Peyer's patch (tissue), 4 donors: ENCODE measurements at regions not wholly inside any gene's neighbourhood (a gene's known extent, or its start where the extent isn't known, plus 50 kb on each side); places are given as distances from the start of the nearest gene placed in this dataset.

Experiments
- DNase-seq, 3 donors: peaks; one replicate each; pipeline ENCODE4 v3.0.0-alpha.2; 2017 to 2019
- H3K27ac ChIP-seq, 4 donors: fragments of 200-600 bp; sonication (generic); one replicate each; pipeline ENCODE4 v1.5.1; 2016 to 2019
- H3K27me3 ChIP-seq, 2 donors: fragments of 200-600 bp; sonication (generic); one replicate each; pipeline ENCODE4 v1.5.1; 2019
- H3K36me3 ChIP-seq, 3 donors: fragments of 200-600 bp; sonication (generic); one replicate each; pipeline ENCODE4 v1.5.1; 2016 to 2019
- H3K4me1 ChIP-seq, 4 donors: fragments of 200-600 bp; sonication (generic); one replicate each; pipeline ENCODE4 v1.5.1; 2016 to 2019
- H3K4me3 ChIP-seq, 4 donors: fragments of 200-600 bp; sonication (generic); 1 replicate in 3 of 4; 2 replicates in 1 of 4; pipeline ENCODE4 v1.5.1; 2016 to 2019; ENCODE audit warnings: mild to moderate bottlenecking in 1 of 4
- H3K9me3 ChIP-seq, 4 donors: fragments of 200-600 bp; sonication (generic); one replicate each; pipeline ENCODE4 v1.5.1; 2016 to 2019; ENCODE audit warnings: mild to moderate bottlenecking in 1 of 4
- CTCF ChIP-seq, 6 experiments: fragments of 450-650 bp in 4 of 6; fragments of 200-600 bp in 2 of 6; sonication (generic) in 1 of 6; IDR thresholded peaks; one replicate each; pipeline ENCODE4 v1.5.1; 2017 to 2019; ENCODE audit warnings: antibody characterized with exemption in 6 of 6, mild to moderate bottlenecking in 3 of 6, moderate library complexity in 1 of 6
- POLR2A ChIP-seq, 2 donors: fragments of 450-650 bp; IDR thresholded peaks; one replicate each; pipeline ENCODE4 v1.5.1; 2017; ENCODE audit warnings: antibody characterized with exemption in 2 of 2, mild to moderate bottlenecking in 2 of 2, moderate library complexity in 2 of 2

DNA sequence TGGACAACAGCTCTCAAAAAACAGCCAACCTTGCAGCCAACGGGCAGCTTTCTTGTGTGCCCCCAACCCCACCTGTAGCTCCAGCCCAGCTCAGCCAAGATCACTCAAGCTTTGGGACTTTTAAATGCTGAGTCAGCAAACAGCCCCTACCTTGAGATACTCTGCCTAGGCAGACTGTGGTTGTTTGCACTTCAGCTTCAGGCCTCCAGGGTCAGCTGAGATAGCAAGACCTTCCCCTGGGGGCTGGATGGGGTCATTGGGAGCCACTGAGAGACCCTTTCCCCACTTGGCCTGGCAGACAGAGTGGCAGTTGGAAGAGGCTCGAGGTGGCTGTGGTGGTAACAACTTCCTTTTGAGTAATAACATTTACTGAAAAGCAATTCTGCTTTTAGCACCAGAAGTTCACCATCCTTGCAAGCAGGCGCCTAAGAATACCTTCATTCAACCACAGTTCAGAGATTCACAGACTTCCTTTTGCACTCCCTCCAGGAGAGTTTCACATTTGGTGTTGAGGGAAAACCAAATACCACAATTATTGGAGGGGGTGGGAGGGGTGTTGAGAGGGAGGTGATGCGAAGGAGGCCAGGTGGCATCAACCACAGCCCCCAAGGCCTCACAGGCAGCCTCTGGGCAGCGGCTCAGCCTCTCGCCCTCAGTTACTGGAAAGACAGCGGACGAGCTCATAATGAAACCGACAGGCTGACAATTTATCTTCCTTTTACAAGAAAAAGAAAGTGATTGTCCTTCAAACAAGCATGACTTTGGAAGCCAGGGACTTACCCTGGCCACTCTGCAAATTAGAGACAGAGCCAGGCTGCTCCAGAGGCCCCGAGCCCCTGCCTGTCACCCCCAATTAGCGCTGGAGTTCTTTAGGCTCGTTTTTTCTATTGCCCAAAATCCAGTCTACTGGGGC is 148.1 kb downstream of the CEBPB start:
- Histone ChIP-seq H3K36me3 (no peaks in the 10 kb centered on the region), H3K27me3 (no peaks in the 10 kb centered on the region), H3K27ac (peak overlapping the region; percentile 54 to 80 (median 70)), H3K4me3 (peak overlapping the region in 1 of 4 donors; percentile 22), H3K4me1 (peaks cover 0 to 11% (median 6%) of the 10 kb centered on the region in 4 donors), H3K9me3 (no peaks in the 10 kb centered on the region)
- TF ChIP-seq POLR2A (IDR thresholded peaks at IDR 0.05) (no peak), CTCF (IDR thresholded peaks at IDR 0.05) (no peak)
- DNase-seq, result peak in 1 of 3 donors; percentile 37

- Histone ChIP-seq H3K27ac (peak overlapping the region; percentile 54 to 80 (median 70)), H3K9me3 (no peaks in the 10 kb centered on the region), H3K4me1 (peaks cover 0 to 11% (median 6%) of the 10 kb centered on the region in 4 donors), H3K4me3 (peak overlapping the region in 1 of 4 donors; percentile 22), H3K27me3 (no peaks in the 10 kb centered on the region), H3K36me3 (no peaks in the 10 kb centered on the region)
- no peak for TF ChIP-seq CTCF (IDR thresholded peaks at IDR 0.05)
- TF ChIP-seq POLR2A (IDR thresholded peaks at IDR 0.05), result no peak
- DNase-seq, result no peak
These were observed 148.9 kb downstream of the CEBPB start for GRCh38 chr20:50339466-50339901.

GRCh38 chr20:50340541-50340940 is 149.9 kb downstream of the CEBPB start:
- Histone ChIP-seq H3K36me3 (no peaks in the 10 kb centered on the region), H3K4me3 (no peak overlapping the region), H3K4me1 (peaks cover 0 to 11% (median 8%) of the 10 kb centered on the region in 4 donors), H3K27me3 (no peaks in the 10 kb centered on the region), H3K9me3 (no peaks in the 10 kb centered on the region), H3K27ac (peak overlapping the region in 1 of 4 donors; percentile 25)
- DNase-seq, result no peak
- TF ChIP-seq POLR2A (IDR thresholded peaks at IDR 0.05), result no peak
- TF ChIP-seq CTCF (IDR thresholded peaks at IDR 0.05), result no peak

- DNase-seq, result no peak
- Histone ChIP-seq H3K9me3 (no peaks in the 10 kb centered on the region), H3K27me3 (no peaks in the 10 kb centered on the region), H3K27ac (peak overlapping the region in 1 of 4 donors; percentile 25), H3K4me1 (peaks cover 0 to 14% (median 9%) of the 10 kb centered on the region in 4 donors), H3K4me3 (no peak overlapping the region), H3K36me3 (no peaks in the 10 kb centered on the region)
- TF ChIP-seq CTCF (IDR thresholded peaks at IDR 0.05) (no peak), POLR2A (IDR thresholded peaks at IDR 0.05) (no peak)
These were observed 150.4 kb downstream of the CEBPB start for GRCh38 chr20:50341050-50341449.

DNA sequence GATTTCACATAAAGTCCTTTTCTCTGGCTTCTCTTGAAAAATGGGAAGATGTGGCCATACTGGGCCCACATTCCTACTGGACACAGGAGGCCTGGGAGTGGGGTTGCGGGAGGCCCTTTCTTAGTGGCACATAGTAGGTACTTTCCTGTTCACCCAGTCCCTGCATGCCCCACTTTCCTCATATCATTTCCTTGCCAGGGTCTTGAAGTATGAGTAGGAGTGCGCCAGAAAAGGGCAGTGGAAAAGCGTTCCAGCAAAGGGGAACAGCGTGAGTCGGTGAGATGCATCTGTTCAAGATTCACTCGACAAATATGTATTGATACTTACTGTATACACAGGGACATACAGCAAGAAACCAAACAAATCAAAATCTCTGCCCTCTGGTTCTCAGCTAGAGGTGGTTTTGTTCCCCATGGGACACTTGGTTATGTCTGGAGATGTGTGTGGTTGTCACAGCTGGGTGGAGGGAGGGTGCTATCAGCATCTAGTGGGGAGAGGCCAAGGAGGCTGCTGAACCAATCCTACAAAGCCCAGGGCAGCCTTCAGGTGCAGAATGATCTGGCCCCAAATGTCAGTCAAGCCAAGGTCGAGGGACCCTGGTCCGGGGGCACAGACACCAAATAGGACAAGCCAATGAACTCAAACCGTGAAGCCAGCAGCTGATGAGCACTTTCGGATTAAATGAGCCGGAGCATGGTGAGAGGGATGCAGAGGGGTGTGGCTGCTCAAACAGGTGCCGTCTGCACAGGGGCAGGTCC is 151.4 kb downstream of the CEBPB start:
- Histone ChIP-seq H3K27ac (no peak overlapping the region), H3K4me1 (peaks cover 0 to 22% (median 9%) of the 10 kb centered on the region in 4 donors), H3K36me3 (no peaks in the 10 kb centered on the region), H3K27me3 (no peaks in the 10 kb centered on the region), H3K9me3 (no peaks in the 10 kb centered on the region), H3K4me3 (no peak overlapping the region)
- DNase-seq, result no peak
- TF ChIP-seq POLR2A (IDR thresholded peaks at IDR 0.05), result no peak
- no peak for TF ChIP-seq CTCF (IDR thresholded peaks at IDR 0.05)
